Stimulated activated CD4-positive, alpha-beta T cell treated with anti-CD3 and anti-CD28 coated beads, Interleukin-4, amount 100 ng/mL, for 4 hours (primary cell): ENCODE measurements at regions not wholly inside any gene's neighbourhood (a gene's known extent, or its start where the extent isn't known, plus 50 kb on each side); places are given as distances from the start of the nearest gene placed in this dataset.
"Not testable (repeated sequence)": the region's sequence is repeated elsewhere in the genome, so short reads cannot be mapped to it uniquely, and the experiment has no call there.

ENCODE experiments used
- DNase-seq, 2 experiments: peaks; one replicate each; pipeline ENCODE4 v3.0.0-alpha.2; 2020

GRCh38 chr2:8115456-8115855 is 566.4 kb upstream of the ID2 start:
- no peak for DNase-seq

DNA sequence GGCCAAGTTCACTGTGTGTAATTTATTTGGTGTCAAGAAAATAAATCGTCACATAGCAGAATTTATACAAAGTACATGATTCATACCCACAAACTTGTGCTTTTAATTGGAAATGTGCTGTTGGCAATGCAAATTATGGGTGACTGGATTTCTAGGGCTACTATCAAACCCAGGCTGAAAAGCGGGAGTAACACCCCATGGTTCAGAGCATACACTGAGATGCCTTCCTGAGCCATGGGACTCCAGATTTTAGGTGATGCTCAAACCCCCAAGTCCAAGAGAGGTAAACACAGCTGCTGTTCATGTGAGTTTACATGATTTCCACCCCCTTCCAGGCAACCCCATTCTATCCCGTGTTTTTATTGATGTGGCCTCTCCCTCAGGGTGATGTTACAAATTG is 565.9 kb upstream of the ID2 start:
- DNase-seq: no peak

DNA sequence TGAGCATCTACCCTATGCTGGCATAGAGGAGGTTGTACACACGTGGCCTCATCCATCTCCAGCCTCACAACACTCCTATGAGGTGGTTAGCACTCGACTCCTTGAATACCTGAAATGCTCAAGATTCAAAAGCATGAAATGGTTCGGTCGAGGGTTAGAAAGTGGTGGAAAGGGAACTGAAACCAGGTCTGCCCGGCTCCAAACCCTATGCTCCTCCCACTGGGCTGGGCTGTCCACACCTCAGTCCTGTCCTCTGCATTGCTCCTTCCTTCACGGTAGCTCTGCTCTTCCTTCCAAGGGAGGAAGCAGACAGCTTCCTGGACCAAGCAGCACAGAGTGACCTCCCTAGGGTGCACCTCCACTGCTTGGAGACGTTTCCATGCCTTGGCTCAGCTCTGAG is 565.2 kb upstream of the ID2 start:
- no peak for DNase-seq

GRCh38 chr2:8118940-8119781 is 562.7 kb upstream of the ID2 start:
- no peak for DNase-seq

GRCh38 chr2:8119782-8120505 is 561.9 kb upstream of the ID2 start:
- DNase-seq: no peak

DNA sequence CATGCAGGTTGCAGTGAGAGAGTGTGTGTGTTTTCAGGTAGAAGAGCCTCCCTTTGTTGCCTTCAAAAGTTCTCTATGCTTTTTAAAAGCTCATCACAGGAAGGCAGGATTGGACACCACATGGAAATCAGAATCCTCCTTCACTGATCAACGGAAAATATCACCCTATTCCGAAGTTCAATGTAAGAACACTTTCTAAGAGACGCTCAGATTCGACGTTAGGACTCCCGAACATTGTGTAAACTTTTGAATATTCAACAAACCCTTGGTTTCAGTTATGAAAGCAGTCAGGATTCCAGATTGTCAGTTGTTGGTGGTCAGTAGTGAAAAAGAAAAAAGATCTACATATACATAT is 561.4 kb upstream of the ID2 start:
- no peak for DNase-seq

DNA sequence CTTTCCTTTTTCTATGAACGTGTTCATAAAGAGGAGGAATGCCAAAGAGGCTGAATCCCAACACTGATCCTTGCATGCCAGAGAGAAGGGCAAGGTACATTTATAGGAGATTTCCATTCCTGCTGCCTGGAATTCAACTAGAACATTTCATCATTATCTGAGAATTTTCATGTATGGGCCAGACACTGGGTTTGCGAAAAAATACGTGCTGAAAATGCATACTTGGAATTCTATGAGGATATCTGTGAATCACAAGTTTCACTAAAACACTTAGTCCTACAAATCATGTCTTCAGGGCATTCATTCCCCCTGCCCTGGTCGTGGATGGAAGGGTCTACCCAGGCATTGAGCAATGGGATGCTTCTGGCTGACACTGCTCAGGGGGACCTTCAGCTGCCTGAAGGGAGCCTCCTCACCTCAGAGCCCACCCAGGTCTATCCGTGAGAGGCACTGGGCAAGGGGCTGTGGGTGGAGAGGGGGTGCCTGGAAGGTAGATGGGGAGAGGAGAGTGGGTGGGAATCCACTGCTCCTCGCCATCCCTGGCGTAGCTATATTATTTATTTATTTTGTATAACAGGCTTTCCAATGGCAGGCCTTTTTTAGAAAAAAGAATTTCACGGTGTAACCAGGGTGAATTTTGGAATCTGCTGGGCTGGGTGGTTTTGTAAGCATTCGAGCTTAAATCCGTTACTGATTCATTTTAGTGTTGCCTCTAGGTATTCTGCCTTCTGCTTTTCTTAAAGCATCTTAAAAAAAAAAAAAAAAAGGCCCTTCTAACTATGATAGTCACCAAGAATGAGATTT is 560.6 kb upstream of the ID2 start:
- DNase-seq: no peak

- no peak for DNase-seq
Measured at GRCh38 chr2:8121826-8122513, 559.9 kb upstream of the ID2 start.

DNA sequence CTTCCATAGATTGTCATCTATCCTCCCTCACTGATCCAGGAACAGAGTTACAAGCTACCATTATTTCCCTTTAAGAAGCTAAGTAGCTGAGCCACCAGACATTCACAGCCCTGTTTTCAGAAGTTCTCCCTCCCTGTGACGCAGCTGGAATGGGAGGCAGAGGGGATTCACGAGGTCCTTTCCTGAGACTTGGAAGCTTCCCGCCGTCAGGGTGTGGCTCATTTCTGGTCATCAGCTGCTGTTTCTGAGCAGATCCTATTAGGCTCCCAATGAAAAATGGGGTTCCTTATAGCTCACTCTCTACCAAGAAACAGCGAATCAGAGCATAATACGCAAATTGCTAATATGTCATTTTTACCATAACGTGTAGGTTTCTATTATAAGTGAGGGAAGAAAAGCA is 559.3 kb upstream of the ID2 start:
- no peak for DNase-seq

- no peak for DNase-seq
Measured at GRCh38 chr2:8123464-8123863, 558.4 kb upstream of the ID2 start.

GRCh38 chr2:8125741-8126711 is 555.8 kb upstream of the ID2 start:
- DNase-seq: no peak

DNA sequence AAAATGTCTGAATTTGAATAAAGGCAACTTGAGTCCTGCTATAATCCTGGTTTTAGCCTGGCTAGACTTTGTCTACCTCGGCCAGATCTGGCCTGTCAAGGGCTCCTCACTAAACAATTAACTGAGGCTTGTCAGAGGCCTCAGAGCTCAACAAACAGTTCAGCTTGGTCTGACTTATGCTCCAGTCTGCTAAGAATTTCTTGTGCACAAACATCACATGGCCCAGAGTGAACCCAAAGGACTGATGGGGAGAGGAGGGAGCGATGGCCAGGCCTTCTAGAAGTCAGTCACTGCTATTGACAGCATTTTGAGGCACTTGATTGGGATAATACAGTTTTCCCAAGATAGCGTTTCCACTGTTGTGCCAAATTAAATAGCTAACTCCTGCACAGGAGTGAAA is 555.1 kb upstream of the ID2 start:
- no peak for DNase-seq

- DNase-seq: not testable (repeated sequence)
Measured at GRCh38 chr2:8131423-8131822, 550.4 kb upstream of the ID2 start.

DNA sequence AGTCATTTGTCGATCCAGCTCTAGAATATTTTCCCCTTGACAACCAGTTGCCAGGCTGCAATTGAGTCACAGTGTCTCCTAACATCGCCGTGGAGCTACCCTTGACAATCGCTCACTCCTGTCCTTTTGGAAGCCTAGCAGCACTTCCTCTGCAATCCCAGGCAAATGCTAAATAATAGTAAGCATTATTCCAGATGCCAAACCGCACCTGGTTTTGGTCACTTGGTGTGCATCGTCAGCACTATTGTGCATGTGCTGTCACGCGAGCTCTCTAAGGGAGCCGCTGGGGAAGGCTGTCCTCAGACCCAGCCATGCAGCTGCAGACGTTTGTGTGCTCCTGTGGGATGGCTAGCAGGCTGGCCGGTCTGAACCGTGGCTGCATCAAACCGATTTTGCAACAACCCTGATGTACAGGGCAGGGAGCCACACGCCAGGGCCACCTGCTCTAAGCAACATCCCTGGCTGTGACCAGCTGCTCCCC is 549.5 kb upstream of the ID2 start:
- DNase-seq: no peak

GRCh38 chr2:8132879-8133278 is 549.0 kb upstream of the ID2 start:
- DNase-seq: no peak

GRCh38 chr2:8133363-8133762 is 548.5 kb upstream of the ID2 start:
- no peak for DNase-seq

GRCh38 chr2:8133913-8134472 is 547.9 kb upstream of the ID2 start:
- DNase-seq: no peak

GRCh38 chr2:8134473-8134932 is 547.4 kb upstream of the ID2 start:
- DNase-seq: no peak

- no peak for DNase-seq
Measured at GRCh38 chr2:8134985-8135682, 546.7 kb upstream of the ID2 start.

GRCh38 chr2:8137801-8138200 is 544.1 kb upstream of the ID2 start:
- no peak for DNase-seq

GRCh38 chr2:8138525-8138922 is 543.3 kb upstream of the ID2 start:
- no peak for DNase-seq
